OCI-LY7 (cell line): ENCODE measurements at regions not wholly inside any gene's neighbourhood (a gene's known extent, or its start where the extent isn't known, plus 50 kb on each side); places are given as distances from the start of the nearest gene placed in this dataset.

ENCODE experiments used
- BruUV-seq: library from RNA; stranded (reverse); fragments of 400-500 nt; replicated peaks from 2 replicates; lab custom pipeline; 2021; lab: Mats Ljungman, UMichigan
- CTCF ChIA-PET: fragments of 300-600 bp; sonication (Branson Sonifier 250); formaldehyde crosslinking; loops from one replicate; lab custom pipeline; 2022; ENCODE audit warnings: antibody characterized with exemption; ENCODE audit not compliant: unreplicated experiment; lab: Charles Lee
- POLR2A ChIA-PET: fragments of 300-600 bp; sonication (Branson Sonifier 250); formaldehyde crosslinking; loops from one replicate; lab custom pipeline; 2022; ENCODE audit warnings: antibody characterized with exemption; lab: Charles Lee
- DNase-seq: peaks from one replicate; pipeline ENCODE4 v3.0.0-alpha.2; 2015; ENCODE audit warnings: low spot score
- H2AFZ ChIP-seq: fragments of 200-600 bp; sonication (generic), shearing (Covaris generic); 2 replicates; pipeline ENCODE4 v1.6.1; 2014; ENCODE audit warnings: mild to moderate bottlenecking, antibody characterized with exemption, low read length, moderate library complexity
- H3K27ac ChIP-seq: fragments of 200-600 bp; sonication (generic); 2 replicates; pipeline ENCODE4 v1.5.1; 2014; ENCODE audit warnings: mixed run types, low read depth, mild to moderate bottlenecking, moderate library complexity, low read length, inconsistent platforms; ENCODE audit not compliant: poor library complexity, severe bottlenecking
- H3K36me3 ChIP-seq: fragments of 200-600 bp; sonication (generic); 2 replicates; pipeline ENCODE4 v1.6.1; 2014; ENCODE audit warnings: mild to moderate bottlenecking, antibody characterized with exemption, low read length, moderate library complexity, mixed read lengths; ENCODE audit not compliant: insufficient read depth
- H3K4me1 ChIP-seq: fragments of 200-600 bp; sonication (generic); 2 replicates; pipeline ENCODE4 v1.5.1; 2014; ENCODE audit warnings: mild to moderate bottlenecking, low read length; ENCODE audit not compliant: insufficient read depth, poor library complexity, severe bottlenecking
- H3K4me2 ChIP-seq: fragments of 200-600 bp; sonication (generic); 2 replicates; pipeline ENCODE4 v1.6.1; 2014; ENCODE audit warnings: mild to moderate bottlenecking, low read length
- H3K4me3 ChIP-seq: fragments of 200-600 bp; sonication (generic); 2 replicates; pipeline ENCODE4 v1.5.1; 2014; ENCODE audit warnings: mild to moderate bottlenecking, low read depth, low read length; ENCODE audit not compliant: poor library complexity, severe bottlenecking
- H3K79me2 ChIP-seq: fragments of 200-600 bp; sonication (generic); 2 replicates; pipeline ENCODE4 v1.6.1; 2016; ENCODE audit warnings: low read depth, mild to moderate bottlenecking, low read length, moderate library complexity, mixed read lengths; ENCODE audit not compliant: insufficient read depth
- H3K9me2 ChIP-seq: fragments of 200-600 bp; sonication (generic); 2 replicates; pipeline ENCODE4 v1.6.1; 2016; ENCODE audit warnings: mild to moderate bottlenecking, low read length, mixed read lengths; ENCODE audit not compliant: insufficient read depth
- H3K9me3 ChIP-seq: fragments of 200-600 bp; sonication (generic); 2 replicates; pipeline ENCODE4 v1.6.1; 2014; ENCODE audit warnings: mild to moderate bottlenecking, mixed run types, low read length, mixed read lengths
- H4K20me1 ChIP-seq: fragments of 200-600 bp; sonication (generic); 2 replicates; pipeline ENCODE4 v1.6.1; 2014; ENCODE audit warnings: mild to moderate bottlenecking, antibody characterized with exemption, low read length, moderate library complexity, mixed read lengths; ENCODE audit not compliant: insufficient read depth
- EZH2phosphoT487 ChIP-seq: fragments of 200-600 bp; sonication (generic); IDR thresholded peaks from 2 replicates; pipeline ENCODE4 v1.6.1; 2018; ENCODE audit warnings: low read depth, borderline replicate concordance, mild to moderate bottlenecking, mixed run types, antibody characterized with exemption, low read length, moderate library complexity, mixed read lengths
- intact Hi-C: fragments of 100-400 bp; cut with micrococcal nuclease; formaldehyde crosslinking; loops from one replicate; pipeline ENCODE4 v1.10.0; 2022; ENCODE audit not compliant: unreplicated experiment
- TF ChIP-seq, protein P1 (sequence below): fragments of 200-600 bp; sonication (generic); conservative IDR thresholded peaks from 2 replicates; pipeline ENCODE4 v1.5.1; 2014; ENCODE audit warnings: mild to moderate bottlenecking, antibody characterized with exemption, low read length, moderate library complexity, mixed read lengths

DNA sequence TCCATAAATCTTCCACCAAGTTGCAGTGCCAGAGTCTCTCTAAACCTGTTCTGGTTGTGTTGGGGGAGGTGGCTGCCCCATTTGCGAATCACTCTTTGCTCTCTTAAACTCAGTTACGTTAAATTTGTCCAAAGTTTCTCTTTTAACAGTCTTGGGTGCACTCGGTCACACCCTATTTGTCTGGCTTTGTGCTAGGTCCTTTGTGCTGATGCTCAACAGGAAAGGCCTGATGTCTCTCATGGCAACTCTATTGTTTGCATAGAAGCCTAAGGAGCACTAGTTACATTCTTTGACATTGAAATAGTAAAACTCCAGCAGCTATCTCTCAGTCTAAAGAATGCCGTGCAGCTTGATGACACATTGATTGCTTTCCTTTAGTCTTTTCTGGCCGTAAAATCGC is 105.1 kb downstream of the TRMT11 start:
- intact Hi-C loops: no loop called here
- TF ChIP-seq, protein P1, sequence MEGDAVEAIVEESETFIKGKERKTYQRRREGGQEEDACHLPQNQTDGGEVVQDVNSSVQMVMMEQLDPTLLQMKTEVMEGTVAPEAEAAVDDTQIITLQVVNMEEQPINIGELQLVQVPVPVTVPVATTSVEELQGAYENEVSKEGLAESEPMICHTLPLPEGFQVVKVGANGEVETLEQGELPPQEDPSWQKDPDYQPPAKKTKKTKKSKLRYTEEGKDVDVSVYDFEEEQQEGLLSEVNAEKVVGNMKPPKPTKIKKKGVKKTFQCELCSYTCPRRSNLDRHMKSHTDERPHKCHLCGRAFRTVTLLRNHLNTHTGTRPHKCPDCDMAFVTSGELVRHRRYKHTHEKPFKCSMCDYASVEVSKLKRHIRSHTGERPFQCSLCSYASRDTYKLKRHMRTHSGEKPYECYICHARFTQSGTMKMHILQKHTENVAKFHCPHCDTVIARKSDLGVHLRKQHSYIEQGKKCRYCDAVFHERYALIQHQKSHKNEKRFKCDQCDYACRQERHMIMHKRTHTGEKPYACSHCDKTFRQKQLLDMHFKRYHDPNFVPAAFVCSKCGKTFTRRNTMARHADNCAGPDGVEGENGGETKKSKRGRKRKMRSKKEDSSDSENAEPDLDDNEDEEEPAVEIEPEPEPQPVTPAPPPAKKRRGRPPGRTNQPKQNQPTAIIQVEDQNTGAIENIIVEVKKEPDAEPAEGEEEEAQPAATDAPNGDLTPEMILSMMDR: no peak
- no peak for TF ChIP-seq EZH2phosphoT487
- H3K9me3 ChIP-seq: no peaks in the 10 kb centered on the region
- no peak overlapping the region for H2AFZ ChIP-seq
- ChIA-PET POLR2A (no interaction called here), CTCF (no interaction called here)
- H3K4me1 ChIP-seq: peaks cover 3% of the 10 kb centered on the region
- H3K4me2 ChIP-seq: no peak overlapping the region
- BruUV-seq: no TSS peak
- no peak overlapping the region for H3K27ac ChIP-seq
- H3K4me3 ChIP-seq: no peak overlapping the region
- DNase-seq: no peak
- H3K36me3 ChIP-seq: no peaks in the 10 kb centered on the region
- no peaks in the 10 kb centered on the region for H4K20me1 ChIP-seq
- no peaks in the 10 kb centered on the region for H3K9me2 ChIP-seq
- H3K79me2 ChIP-seq: no peaks in the 10 kb centered on the region

DNA sequence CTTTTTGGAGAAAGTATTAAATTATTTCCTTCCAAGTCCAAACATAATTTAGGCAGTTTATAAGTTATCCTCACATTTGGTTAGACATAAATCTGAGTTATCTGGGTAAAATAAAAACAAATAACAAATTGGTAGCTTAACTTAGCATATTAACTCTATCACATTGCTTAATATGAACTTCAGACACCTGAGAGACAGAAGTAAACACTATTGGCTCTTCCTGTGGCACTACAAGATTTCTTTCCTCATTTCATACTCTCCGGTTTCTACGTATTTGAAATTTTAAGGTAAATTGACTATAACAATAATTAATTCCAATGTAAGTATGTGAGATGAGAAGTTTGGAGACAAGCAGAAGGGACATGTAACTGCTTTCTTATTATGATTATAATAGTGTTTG is 106.8 kb downstream of the TRMT11 start:
- Histone ChIP-seq H3K36me3 (no peaks in the 10 kb centered on the region), H3K27ac (no peak overlapping the region), H3K4me2 (no peak overlapping the region), H3K4me1 (no peaks in the 10 kb centered on the region), H4K20me1 (no peaks in the 10 kb centered on the region), H2AFZ (no peak overlapping the region), H3K9me2 (no peaks in the 10 kb centered on the region), H3K79me2 (no peaks in the 10 kb centered on the region), H3K9me3 (no peaks in the 10 kb centered on the region), H3K4me3 (no peak overlapping the region)
- no TSS peak for BruUV-seq
- intact Hi-C loops: no loop called here
- no peak for TF ChIP-seq EZH2phosphoT487
- TF ChIP-seq, protein P1: no peak
- ChIA-PET CTCF (no interaction called here), POLR2A (no interaction called here)
- no peak for DNase-seq

DNA sequence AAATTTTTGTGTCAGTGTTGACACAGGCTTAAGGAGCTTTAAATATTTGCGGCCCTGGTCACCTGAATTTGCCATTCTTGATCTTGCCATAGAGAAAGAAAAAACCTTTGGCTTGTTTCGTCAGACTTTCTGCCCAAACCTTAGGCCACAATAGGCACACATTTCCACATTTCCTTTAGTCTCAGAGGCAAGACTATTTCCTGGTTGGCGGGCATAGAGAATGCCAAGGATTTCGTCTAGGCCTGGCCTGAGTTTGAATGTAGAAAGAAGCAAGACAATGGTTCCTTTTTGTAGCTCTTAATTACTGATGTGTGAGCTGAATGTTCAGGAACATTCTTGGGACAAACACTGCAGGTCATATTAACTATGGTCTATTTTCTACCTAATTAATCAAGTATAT is 108.1 kb downstream of the TRMT11 start:
- Histone ChIP-seq H2AFZ (no peak overlapping the region), H3K27ac (no peak overlapping the region), H3K9me3 (no peaks in the 10 kb centered on the region), H3K4me1 (no peaks in the 10 kb centered on the region), H3K4me3 (no peak overlapping the region), H3K4me2 (no peak overlapping the region), H3K79me2 (no peaks in the 10 kb centered on the region), H4K20me1 (no peaks in the 10 kb centered on the region), H3K36me3 (no peaks in the 10 kb centered on the region), H3K9me2 (no peaks in the 10 kb centered on the region)
- DNase-seq: no peak
- no TSS peak for BruUV-seq
- intact Hi-C loops: no loop called here
- ChIA-PET CTCF (no interaction called here), POLR2A (interaction anchor here (0.6 to 1.0 kb wide), 2 partner anchors 18 to 1049 kb away, joined by 3 to 4 read pairs; no protein-coding TSS in a partner anchor)
- TF ChIP-seq, protein P1: no peak
- TF ChIP-seq EZH2phosphoT487: no peak
